Right lung (tissue), 2 donors: ENCODE measurements at regions not wholly inside any gene's neighbourhood (a gene's known extent, or its start where the extent isn't known, plus 50 kb on each side); places are given as distances from the start of the nearest gene placed in this dataset.
"Not testable (repeated sequence)": the region's sequence is repeated elsewhere in the genome, so short reads cannot be mapped to it uniquely, and the experiment has no call there.

Experiments
- DNase-seq, 2 donors: peaks; one replicate each; pipeline ENCODE4 v3.0.0-alpha.2; 2013

DNA sequence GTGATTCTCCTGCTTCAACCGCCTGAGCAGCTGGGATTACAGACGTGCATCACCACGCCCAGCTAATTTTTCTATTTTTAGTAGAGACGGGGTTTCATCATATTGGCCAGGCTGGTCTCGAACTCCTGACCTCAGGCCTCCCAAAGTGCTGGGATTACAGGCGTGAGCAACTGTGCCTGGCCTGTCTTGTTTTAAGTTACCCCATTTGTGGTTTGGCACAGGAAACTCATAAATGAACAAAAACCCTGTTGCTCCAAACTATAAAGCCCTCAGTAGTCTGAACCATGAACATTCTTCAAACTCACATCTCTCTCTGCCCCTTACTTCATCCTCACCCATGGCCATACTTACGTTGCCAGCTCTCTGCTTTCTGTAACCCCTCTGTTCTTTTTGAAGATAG lies 61.7 kb downstream of the RHOU start:
- not testable (repeated sequence) for DNase-seq

GRCh38 chr1:228798035-228798434 lies 62.8 kb downstream of the RHOU start:
- DNase-seq, result no peak

GRCh38 chr1:228798548-228798947 lies 63.3 kb downstream of the RHOU start:
- DNase-seq, result peak; percentile 77 to 84

DNA sequence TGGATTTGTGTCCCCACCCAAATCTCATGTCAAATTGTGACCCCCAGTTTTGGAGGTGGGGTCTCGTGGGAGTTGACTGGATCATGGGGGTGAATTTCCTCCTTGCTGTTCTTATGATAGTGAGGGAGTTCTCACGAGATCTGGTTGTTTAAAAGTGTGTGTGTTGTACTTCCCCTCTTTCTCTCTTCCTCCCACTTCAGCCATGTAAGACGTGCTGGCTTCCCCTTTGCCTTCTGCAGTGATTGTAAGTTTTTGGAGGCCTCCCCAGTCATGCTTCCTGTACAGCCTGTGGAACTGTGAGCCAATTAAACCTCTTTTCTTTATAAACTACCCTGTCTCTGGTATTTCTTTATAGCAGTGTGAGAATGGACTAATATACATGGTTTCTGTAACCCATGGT lies 64.6 kb downstream of the RHOU start:
- no peak for DNase-seq

GRCh38 chr1:228801068-228801467 lies 65.8 kb downstream of the RHOU start:
- no peak for DNase-seq

- DNase-seq, result peak; percentile 91 to 94
Observed at GRCh38 chr1:228802386-228803220, 67.3 kb downstream of the RHOU start.

GRCh38 chr1:228803421-228803820 lies 68.1 kb downstream of the RHOU start:
- DNase-seq, result no peak

- no peak for DNase-seq
Observed at GRCh38 chr1:228804173-228804572, 68.9 kb downstream of the RHOU start.

- DNase-seq, result no peak
Observed at GRCh38 chr1:228804640-228805413, 69.5 kb downstream of the RHOU start.

GRCh38 chr1:228807904-228808605 lies 72.8 kb downstream of the RHOU start:
- no peak for DNase-seq

GRCh38 chr1:228809621-228810394 lies 74.5 kb downstream of the RHOU start:
- DNase-seq, result no peak

DNA sequence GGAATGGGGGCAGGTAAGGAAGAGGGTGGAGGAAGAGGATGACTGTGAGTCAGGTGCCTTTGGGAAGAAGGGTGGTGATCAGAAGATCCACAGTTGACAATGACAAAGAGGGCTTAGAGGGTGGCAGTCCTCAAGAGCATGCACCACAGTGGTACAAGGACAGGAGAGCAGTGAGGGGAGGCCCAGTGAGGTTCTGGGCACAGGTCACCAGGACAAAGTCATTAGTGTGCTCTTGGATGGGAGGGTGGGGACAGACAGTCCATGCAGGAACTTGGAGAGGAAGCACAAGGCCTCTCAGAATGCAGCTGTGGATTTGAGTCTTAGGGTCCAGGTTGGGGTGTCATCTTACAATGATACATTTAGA lies 75.1 kb downstream of the RHOU start:
- DNase-seq, result no peak

DNA sequence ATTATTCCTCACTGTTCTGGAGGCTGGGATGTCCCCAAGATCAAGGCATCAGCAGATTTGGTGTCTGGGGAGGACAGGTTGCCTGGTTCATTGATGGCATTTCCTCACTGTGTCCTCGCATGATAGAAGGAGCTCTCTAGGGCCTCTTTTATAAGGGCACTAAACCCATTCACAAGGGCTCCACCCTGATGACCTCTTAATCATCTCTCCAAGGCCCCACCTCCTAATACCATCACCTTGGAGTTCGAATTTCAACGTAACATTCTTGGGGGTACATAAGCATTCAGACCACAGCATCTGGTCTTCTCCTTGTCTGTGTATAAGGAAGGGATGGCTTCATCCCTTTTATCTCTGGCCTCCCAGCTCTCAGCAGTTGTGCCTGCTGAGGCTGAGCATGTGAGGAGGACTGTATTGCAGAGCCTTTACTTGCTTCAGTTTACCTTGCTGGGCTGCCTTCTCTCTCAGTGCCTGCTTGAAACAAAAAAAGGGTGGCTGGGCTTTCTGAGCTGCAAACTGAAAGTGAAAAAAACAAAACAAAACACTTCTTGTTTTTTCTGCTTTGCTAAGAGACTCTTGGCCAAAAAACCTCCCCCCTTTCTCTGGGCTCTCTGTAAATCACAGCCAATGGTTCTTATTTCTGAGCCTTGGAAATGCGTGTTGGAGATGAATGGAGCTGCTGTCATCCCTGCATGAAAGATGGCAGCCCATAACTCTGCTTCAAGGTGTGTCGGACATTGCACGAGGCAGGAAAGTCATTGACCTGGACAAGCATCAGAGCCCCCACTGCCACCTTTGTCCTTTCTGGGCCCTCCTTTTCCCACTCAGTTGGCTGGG lies 75.8 kb downstream of the RHOU start:
- no peak for DNase-seq

- no peak for DNase-seq
Observed at GRCh38 chr1:228811712-228812305, 76.5 kb downstream of the RHOU start.

- no peak for DNase-seq
Observed at GRCh38 chr1:228812961-228813360, 77.7 kb downstream of the RHOU start.

GRCh38 chr1:228814176-228814575 lies 78.9 kb downstream of the RHOU start:
- no peak for DNase-seq

- DNase-seq, result no peak
Observed at GRCh38 chr1:228818296-228818695, 83.0 kb downstream of the RHOU start.

GRCh38 chr1:228818928-228819630 lies 83.8 kb downstream of the RHOU start:
- no peak for DNase-seq

- DNase-seq, result no peak
Observed at GRCh38 chr1:228821252-228821651, 86.0 kb downstream of the RHOU start.

DNA sequence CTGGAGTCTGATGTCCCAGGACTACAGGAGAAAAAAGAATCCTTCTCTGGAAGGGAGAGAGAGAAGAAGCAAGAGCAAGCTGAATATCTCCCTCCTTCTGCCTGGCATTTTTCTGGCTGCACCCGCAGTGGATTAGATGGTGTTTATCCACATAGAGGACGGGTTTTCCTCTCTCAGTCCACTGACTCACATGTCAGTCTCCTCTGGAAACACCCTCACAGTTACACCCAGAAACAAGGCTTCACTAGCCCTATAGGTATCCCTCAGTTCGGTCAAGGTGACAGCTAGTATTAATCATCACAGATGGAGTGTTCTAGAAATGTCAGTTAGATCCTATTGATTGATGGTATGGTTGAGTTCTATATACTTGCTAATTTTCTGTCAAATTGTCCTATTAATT lies 87.9 kb downstream of the RHOU start:
- DNase-seq, result no peak
